ENCODE measurements at regions not wholly inside any gene's neighbourhood (a gene's known extent, or its start where the extent isn't known, plus 50 kb on each side); places are given as distances from the start of the nearest gene placed in this dataset.

- CTCF ChIA-PET, result no interaction called here
- no peak overlapping the region for H3K4me3 Mint-ChIP-seq (ENCODE audit: low read depth, unreplicated experiment)
- no TSS peak for BruUV-seq (replicated peaks)
- H3K27me3 Mint-ChIP-seq (ENCODE audit: unreplicated experiment), result peaks cover 36% of the 10 kb centered on the region
- no peak overlapping the region for H3K27ac Mint-ChIP-seq (ENCODE audit: unreplicated experiment)
- no peaks in the 10 kb centered on the region for H3K36me3 Mint-ChIP-seq (ENCODE audit: insufficient read depth, unreplicated experiment)
- intact Hi-C loops (cut with micrococcal nuclease; ENCODE audit: unreplicated experiment), result no loop called here
- no peaks in the 10 kb centered on the region for H3K9me3 Mint-ChIP-seq (ENCODE audit: low read depth, unreplicated experiment)
- no peaks in the 10 kb centered on the region for H3K4me1 Mint-ChIP-seq (ENCODE audit: low read depth, unreplicated experiment)
- TF ChIP-seq, protein P1, sequence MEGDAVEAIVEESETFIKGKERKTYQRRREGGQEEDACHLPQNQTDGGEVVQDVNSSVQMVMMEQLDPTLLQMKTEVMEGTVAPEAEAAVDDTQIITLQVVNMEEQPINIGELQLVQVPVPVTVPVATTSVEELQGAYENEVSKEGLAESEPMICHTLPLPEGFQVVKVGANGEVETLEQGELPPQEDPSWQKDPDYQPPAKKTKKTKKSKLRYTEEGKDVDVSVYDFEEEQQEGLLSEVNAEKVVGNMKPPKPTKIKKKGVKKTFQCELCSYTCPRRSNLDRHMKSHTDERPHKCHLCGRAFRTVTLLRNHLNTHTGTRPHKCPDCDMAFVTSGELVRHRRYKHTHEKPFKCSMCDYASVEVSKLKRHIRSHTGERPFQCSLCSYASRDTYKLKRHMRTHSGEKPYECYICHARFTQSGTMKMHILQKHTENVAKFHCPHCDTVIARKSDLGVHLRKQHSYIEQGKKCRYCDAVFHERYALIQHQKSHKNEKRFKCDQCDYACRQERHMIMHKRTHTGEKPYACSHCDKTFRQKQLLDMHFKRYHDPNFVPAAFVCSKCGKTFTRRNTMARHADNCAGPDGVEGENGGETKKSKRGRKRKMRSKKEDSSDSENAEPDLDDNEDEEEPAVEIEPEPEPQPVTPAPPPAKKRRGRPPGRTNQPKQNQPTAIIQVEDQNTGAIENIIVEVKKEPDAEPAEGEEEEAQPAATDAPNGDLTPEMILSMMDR (IDR thresholded peaks at IDR 0.05; ENCODE audit: unreplicated experiment), result no peak
- DNase-seq, result no peak
Measured at GRCh38 chr16:5509794-5510193, 412.2 kb upstream of the EEF2KMT start.

- intact Hi-C loops (cut with micrococcal nuclease; ENCODE audit: unreplicated experiment), result no loop called here
- TF ChIP-seq, protein P1 (IDR thresholded peaks at IDR 0.05; ENCODE audit: unreplicated experiment), result no peak
- no peak for DNase-seq
- no TSS peak for BruUV-seq (replicated peaks)
- Mint-ChIP-seq H3K4me3 (ENCODE audit: low read depth, unreplicated experiment) (no peak overlapping the region), H3K36me3 (ENCODE audit: insufficient read depth, unreplicated experiment) (no peaks in the 10 kb centered on the region), H3K27ac (ENCODE audit: unreplicated experiment) (no peak overlapping the region), H3K27me3 (ENCODE audit: unreplicated experiment) (peaks cover 41% of the 10 kb centered on the region), H3K4me1 (ENCODE audit: low read depth, unreplicated experiment) (no peaks in the 10 kb centered on the region), H3K9me3 (ENCODE audit: low read depth, unreplicated experiment) (no peaks in the 10 kb centered on the region)
- CTCF ChIA-PET, result no interaction called here
Measured at GRCh38 chr16:5509336-5509735, 411.7 kb upstream of the EEF2KMT start.

DNA sequence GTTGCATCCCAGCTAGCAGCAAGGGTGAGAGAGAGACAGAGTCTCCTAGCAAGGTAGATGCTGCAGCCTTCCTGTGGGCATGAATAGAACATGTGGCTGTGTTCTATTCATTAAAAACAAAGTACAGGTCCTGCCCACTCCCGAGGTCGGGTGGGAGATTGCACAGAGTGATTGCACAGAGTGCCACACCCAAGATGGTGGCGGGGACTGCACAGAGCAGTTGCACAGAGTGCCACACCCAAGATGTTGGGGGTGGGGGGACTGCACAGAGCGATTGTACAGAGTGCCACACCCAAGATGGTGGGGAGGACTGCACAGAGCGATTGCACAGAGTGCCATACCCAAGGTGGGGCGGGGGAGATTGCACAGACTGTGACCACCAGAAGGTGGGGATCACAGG lies 410.8 kb upstream of the EEF2KMT start:
- H3K9me3 Mint-ChIP-seq (ENCODE audit: low read depth, unreplicated experiment), result no peaks in the 10 kb centered on the region
- no peak overlapping the region for H3K4me3 Mint-ChIP-seq (ENCODE audit: low read depth, unreplicated experiment)
- intact Hi-C loops (cut with micrococcal nuclease; ENCODE audit: unreplicated experiment), result no loop called here
- no TSS peak for BruUV-seq (replicated peaks)
- DNase-seq, result no peak
- CTCF ChIA-PET, result no interaction called here
- no peak overlapping the region for H3K27ac Mint-ChIP-seq (ENCODE audit: unreplicated experiment)
- peaks cover 51% of the 10 kb centered on the region for H3K27me3 Mint-ChIP-seq (ENCODE audit: unreplicated experiment)
- no peaks in the 10 kb centered on the region for H3K36me3 Mint-ChIP-seq (ENCODE audit: insufficient read depth, unreplicated experiment)
- TF ChIP-seq, protein P1 (IDR thresholded peaks at IDR 0.05; ENCODE audit: unreplicated experiment), result no peak
- no peaks in the 10 kb centered on the region for H3K4me1 Mint-ChIP-seq (ENCODE audit: low read depth, unreplicated experiment)

DNA sequence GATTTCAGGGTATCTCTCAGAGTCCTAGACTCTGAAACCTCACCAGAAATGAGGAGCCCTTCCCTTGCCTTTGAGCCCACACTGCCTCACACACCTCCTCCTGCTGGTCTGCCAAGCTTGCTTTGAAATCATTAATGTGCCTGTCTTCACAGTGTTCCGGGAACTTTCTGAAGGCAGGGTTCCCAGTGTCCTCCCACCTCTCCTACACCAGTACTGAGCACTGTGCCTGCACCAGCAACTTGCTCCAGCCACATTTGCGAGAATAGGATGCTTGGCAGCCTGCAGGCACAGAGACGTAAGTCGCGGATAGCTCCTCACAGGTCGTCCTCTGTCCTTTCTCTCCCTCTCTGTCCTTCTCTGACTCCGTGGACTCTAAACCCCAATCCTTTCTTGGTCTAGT lies 408.4 kb upstream of the EEF2KMT start:
- H3K9me3 Mint-ChIP-seq (ENCODE audit: low read depth, unreplicated experiment), result no peaks in the 10 kb centered on the region
- BruUV-seq (replicated peaks), result no TSS peak
- peaks cover 46% of the 10 kb centered on the region for H3K27me3 Mint-ChIP-seq (ENCODE audit: unreplicated experiment)
- H3K4me3 Mint-ChIP-seq (ENCODE audit: low read depth, unreplicated experiment), result no peak overlapping the region
- TF ChIP-seq, protein P1 (IDR thresholded peaks at IDR 0.05; ENCODE audit: unreplicated experiment), result no peak
- CTCF ChIA-PET, result interaction anchor here (0.6 to 1.4 kb wide), 2 partner anchors 23 to 110 kb away, joined by 3 to 8 read pairs; no protein-coding TSS in a partner anchor
- DNase-seq, result no peak
- no peaks in the 10 kb centered on the region for H3K36me3 Mint-ChIP-seq (ENCODE audit: insufficient read depth, unreplicated experiment)
- intact Hi-C loops (cut with micrococcal nuclease; ENCODE audit: unreplicated experiment), result no loop called here
- no peaks in the 10 kb centered on the region for H3K4me1 Mint-ChIP-seq (ENCODE audit: low read depth, unreplicated experiment)
- H3K27ac Mint-ChIP-seq (ENCODE audit: unreplicated experiment), result no peak overlapping the region

Data from Calu3 (cell line).